WTC11 (cell line): ENCODE measurements at regions not wholly inside any gene's neighbourhood (a gene's known extent, or its start where the extent isn't known, plus 50 kb on each side); places are given as distances from the start of the nearest gene placed in this dataset.

Experiments used
- CTCF ChIP-seq: fragments of 200-600 bp; IDR thresholded peaks from 2 replicates; pipeline ENCODE4 v1.8.0; 2022; ENCODE audit warnings: antibody characterized with exemption
- ETV6 ChIP-seq: sonication (generic); formaldehyde crosslinking; IDR thresholded peaks from 2 replicates; pipeline ENCODE4 v1.8.1; 2022; ENCODE audit warnings: mild to moderate bottlenecking, missing genetic modification reagents
- GTF2I ChIP-seq: fragments of 250-450 bp; sonication (Bioruptor Pico); conservative IDR thresholded peaks from 2 replicates; pipeline ENCODE4 v1.4.0; 2021; ENCODE audit warnings: mild to moderate bottlenecking
- TEAD1 ChIP-seq: sonication (generic); formaldehyde crosslinking; IDR thresholded peaks from 2 replicates; pipeline ENCODE4 v1.8.0; 2022; ENCODE audit warnings: mild to moderate bottlenecking, missing genetic modification reagents
- ZNF121 ChIP-seq: sonication (generic); formaldehyde crosslinking; IDR thresholded peaks from 2 replicates; pipeline ENCODE4 v1.8.0; 2023; ENCODE audit warnings: missing genetic modification reagents
- ZNF263 ChIP-seq: sonication (generic); formaldehyde crosslinking; IDR thresholded peaks from 2 replicates; pipeline ENCODE4 v1.8.1; 2022; ENCODE audit warnings: low read depth, mild to moderate bottlenecking, moderate library complexity, missing genetic modification reagents
- ZSCAN18 ChIP-seq: fragments of 250-450 bp; sonication (Bioruptor Pico); IDR thresholded peaks from 2 replicates; pipeline ENCODE4 v2.1.2; 2022; ENCODE audit warnings: mild to moderate bottlenecking, moderate library complexity

- TF ChIP-seq TEAD1 (no peak), ETV6 (CRISPR knock-in tag) (no peak), GTF2I (no peak), CTCF (no peak), ZSCAN18 (CRISPR knock-in tag) (no peak), ZNF263 (CRISPR knock-in tag) (no peak), ZNF121 (CRISPR knock-in tag) (no peak)
Observed at GRCh38 chr9:86812616-86813015, 134.7 kb downstream of the GAS1 start.
